DND-41 (cell line): ENCODE measurements at regions not wholly inside any gene's neighbourhood (a gene's known extent, or its start where the extent isn't known, plus 50 kb on each side); places are given as distances from the start of the nearest gene placed in this dataset.

Source experiments
- EZH2 ChIP-seq: IDR thresholded peaks from 3 replicates; pipeline ENCODE4 v1.6.1; 2012; ENCODE audit warnings: borderline replicate concordance, low read depth, mild to moderate bottlenecking, moderate library complexity, low read length, inconsistent platforms; ENCODE audit not compliant: severe bottlenecking
- TF ChIP-seq, protein P1 (sequence below): IDR thresholded peaks from 2 replicates; pipeline ENCODE4 v1.5.1; 2012; ENCODE audit warnings: borderline replicate concordance, low read length, moderate library complexity, mild to moderate bottlenecking; ENCODE audit not compliant: poor library complexity, severe bottlenecking; ENCODE audit errors: extremely low read depth

GRCh38 chr15:31161951-31162350 lies 60.4 kb upstream of the TRPM1 start:
- TF ChIP-seq, protein P1, sequence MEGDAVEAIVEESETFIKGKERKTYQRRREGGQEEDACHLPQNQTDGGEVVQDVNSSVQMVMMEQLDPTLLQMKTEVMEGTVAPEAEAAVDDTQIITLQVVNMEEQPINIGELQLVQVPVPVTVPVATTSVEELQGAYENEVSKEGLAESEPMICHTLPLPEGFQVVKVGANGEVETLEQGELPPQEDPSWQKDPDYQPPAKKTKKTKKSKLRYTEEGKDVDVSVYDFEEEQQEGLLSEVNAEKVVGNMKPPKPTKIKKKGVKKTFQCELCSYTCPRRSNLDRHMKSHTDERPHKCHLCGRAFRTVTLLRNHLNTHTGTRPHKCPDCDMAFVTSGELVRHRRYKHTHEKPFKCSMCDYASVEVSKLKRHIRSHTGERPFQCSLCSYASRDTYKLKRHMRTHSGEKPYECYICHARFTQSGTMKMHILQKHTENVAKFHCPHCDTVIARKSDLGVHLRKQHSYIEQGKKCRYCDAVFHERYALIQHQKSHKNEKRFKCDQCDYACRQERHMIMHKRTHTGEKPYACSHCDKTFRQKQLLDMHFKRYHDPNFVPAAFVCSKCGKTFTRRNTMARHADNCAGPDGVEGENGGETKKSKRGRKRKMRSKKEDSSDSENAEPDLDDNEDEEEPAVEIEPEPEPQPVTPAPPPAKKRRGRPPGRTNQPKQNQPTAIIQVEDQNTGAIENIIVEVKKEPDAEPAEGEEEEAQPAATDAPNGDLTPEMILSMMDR: no peak
- TF ChIP-seq EZH2: no peak
